Effector memory CD8-positive, alpha-beta T cell (primary cell): ENCODE measurements at regions not wholly inside any gene's neighbourhood (a gene's known extent, or its start where the extent isn't known, plus 50 kb on each side); places are given as distances from the start of the nearest gene placed in this dataset.

Source experiments
- ATAC-seq: fragments of 150-1000 bp; cut with Tn5 transposase; replicated peaks from 2 replicates; pipeline ENCODE4 v1.10.0; 2021; ENCODE audit warnings: mild to moderate bottlenecking, moderate library complexity
- DNase-seq, 3 experiments: peaks; one replicate each; pipeline ENCODE4 v3.0.0; 2021
- H3K27ac Mint-ChIP-seq, 2 donors: one replicate each; pipeline ENCODE4 v1.8.0; 2022; ENCODE audit warnings: mild to moderate bottlenecking in 2 of 2, mixed read lengths in 2 of 2, moderate library complexity in 2 of 2
- H3K27me3 Mint-ChIP-seq, 2 donors: one replicate each; pipeline ENCODE4 v1.8.0; 2022; ENCODE audit warnings: mixed read lengths in 2 of 2
- H3K36me3 Mint-ChIP-seq: one replicate; pipeline ENCODE4 v1.8.0; 2022; ENCODE audit warnings: mild to moderate bottlenecking, moderate library complexity, mixed read lengths; ENCODE audit not compliant: insufficient read depth
- H3K4me1 Mint-ChIP-seq, 2 donors: one replicate each; pipeline ENCODE4 v1.8.0; 2022; ENCODE audit warnings: low read depth in 2 of 2, mixed read lengths in 2 of 2
- H3K4me3 Mint-ChIP-seq, 2 donors: one replicate each; pipeline ENCODE4 v1.8.0; 2022; ENCODE audit warnings: mild to moderate bottlenecking in 2 of 2, mixed read lengths in 2 of 2, moderate library complexity in 2 of 2
- H3K9me3 Mint-ChIP-seq, 2 donors: one replicate each; pipeline ENCODE4 v1.8.0; 2022; ENCODE audit warnings: mixed read lengths in 2 of 2

GRCh38 chr9:13651969-13652663 lies 372.6 kb upstream of the MPDZ start:
- no peak for ATAC-seq
- H3K9me3 Mint-ChIP-seq: peaks cover 0 to 3% of the 10 kb centered on the region in 2 donors
- no peaks in the 10 kb centered on the region for H3K36me3 Mint-ChIP-seq
- H3K4me3 Mint-ChIP-seq: no peak overlapping the region
- no peaks in the 10 kb centered on the region for H3K27me3 Mint-ChIP-seq
- H3K27ac Mint-ChIP-seq: no peak overlapping the region
- H3K4me1 Mint-ChIP-seq: no peaks in the 10 kb centered on the region
- no peak for DNase-seq

GRCh38 chr9:13651526-13651925 lies 372.0 kb upstream of the MPDZ start:
- Mint-ChIP-seq H3K9me3 (peaks cover 0 to 3% of the 10 kb centered on the region in 2 donors), H3K27me3 (no peaks in the 10 kb centered on the region), H3K4me3 (no peak overlapping the region), H3K4me1 (no peaks in the 10 kb centered on the region), H3K36me3 (no peaks in the 10 kb centered on the region), H3K27ac (no peak overlapping the region)
- ATAC-seq (no peak), DNase-seq (no peak)

GRCh38 chr9:13648676-13649075 lies 369.2 kb upstream of the MPDZ start:
- DNase-seq: no peak
- Mint-ChIP-seq H3K4me3 (no peak overlapping the region), H3K27me3 (no peaks in the 10 kb centered on the region), H3K27ac (no peak overlapping the region), H3K4me1 (no peaks in the 10 kb centered on the region), H3K9me3 (peaks cover 0 to 3% of the 10 kb centered on the region in 2 donors), H3K36me3 (no peaks in the 10 kb centered on the region)
- ATAC-seq: no peak

DNA sequence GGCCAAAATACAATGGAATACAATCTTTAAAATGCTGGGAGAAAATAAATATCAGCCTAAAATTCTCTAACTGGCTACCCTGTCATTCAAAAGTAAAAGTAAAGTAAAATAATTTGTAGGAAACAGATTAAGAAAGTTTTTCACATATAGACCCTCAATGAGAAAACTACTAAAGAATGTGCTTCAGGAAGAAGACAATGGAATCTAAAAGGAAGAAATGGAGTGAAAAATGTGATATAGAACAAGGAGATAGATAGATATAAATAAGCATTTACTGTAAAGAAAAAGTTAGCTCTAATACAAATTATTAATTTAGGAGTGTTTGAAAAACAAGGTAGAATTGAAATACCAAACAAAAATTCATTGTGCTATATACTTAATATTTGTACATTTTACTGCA lies 368.6 kb upstream of the MPDZ start:
- H3K4me1 Mint-ChIP-seq: no peaks in the 10 kb centered on the region
- DNase-seq: no peak
- peaks cover 0 to 3% of the 10 kb centered on the region in 2 donors for H3K9me3 Mint-ChIP-seq
- no peaks in the 10 kb centered on the region for H3K36me3 Mint-ChIP-seq
- H3K4me3 Mint-ChIP-seq: no peak overlapping the region
- H3K27me3 Mint-ChIP-seq: no peaks in the 10 kb centered on the region
- no peak for ATAC-seq
- no peak overlapping the region for H3K27ac Mint-ChIP-seq

GRCh38 chr9:13646500-13647021 lies 367.1 kb upstream of the MPDZ start:
- H3K4me1 Mint-ChIP-seq: no peaks in the 10 kb centered on the region
- no peak for ATAC-seq
- H3K4me3 Mint-ChIP-seq: no peak overlapping the region
- no peaks in the 10 kb centered on the region for H3K9me3 Mint-ChIP-seq
- no peak for DNase-seq
- no peak overlapping the region for H3K27ac Mint-ChIP-seq
- no peaks in the 10 kb centered on the region for H3K27me3 Mint-ChIP-seq
- H3K36me3 Mint-ChIP-seq: no peaks in the 10 kb centered on the region

- Mint-ChIP-seq H3K27ac (no peak overlapping the region), H3K27me3 (no peaks in the 10 kb centered on the region), H3K4me3 (no peak overlapping the region), H3K4me1 (no peaks in the 10 kb centered on the region), H3K36me3 (no peaks in the 10 kb centered on the region), H3K9me3 (no peaks in the 10 kb centered on the region)
- DNase-seq (no peak), ATAC-seq (no peak)
Observed at GRCh38 chr9:13645557-13645956, 366.1 kb upstream of the MPDZ start.

- Mint-ChIP-seq H3K27me3 (no peaks in the 10 kb centered on the region), H3K27ac (no peak overlapping the region), H3K4me3 (no peak overlapping the region), H3K4me1 (no peaks in the 10 kb centered on the region), H3K36me3 (no peaks in the 10 kb centered on the region), H3K9me3 (no peaks in the 10 kb centered on the region)
- no peak for DNase-seq
- ATAC-seq: no peak
Observed at GRCh38 chr9:13644675-13645074, 365.2 kb upstream of the MPDZ start.

- ATAC-seq: no peak
- no peak for DNase-seq
- Mint-ChIP-seq H3K4me3 (no peak overlapping the region), H3K27me3 (no peaks in the 10 kb centered on the region), H3K27ac (no peak overlapping the region), H3K36me3 (no peaks in the 10 kb centered on the region), H3K4me1 (no peaks in the 10 kb centered on the region), H3K9me3 (peaks cover 0 to 8% of the 10 kb centered on the region in 2 donors)
Observed at GRCh38 chr9:13642646-13643045, 363.2 kb upstream of the MPDZ start.

GRCh38 chr9:13629067-13629466 lies 349.6 kb upstream of the MPDZ start:
- Mint-ChIP-seq H3K4me1 (no peaks in the 10 kb centered on the region), H3K27me3 (no peaks in the 10 kb centered on the region), H3K9me3 (peaks cover 11 to 49% of the 10 kb centered on the region in 2 donors), H3K36me3 (no peaks in the 10 kb centered on the region), H3K27ac (no peak overlapping the region), H3K4me3 (no peak overlapping the region)
- ATAC-seq (no peak), DNase-seq (no peak)

DNA sequence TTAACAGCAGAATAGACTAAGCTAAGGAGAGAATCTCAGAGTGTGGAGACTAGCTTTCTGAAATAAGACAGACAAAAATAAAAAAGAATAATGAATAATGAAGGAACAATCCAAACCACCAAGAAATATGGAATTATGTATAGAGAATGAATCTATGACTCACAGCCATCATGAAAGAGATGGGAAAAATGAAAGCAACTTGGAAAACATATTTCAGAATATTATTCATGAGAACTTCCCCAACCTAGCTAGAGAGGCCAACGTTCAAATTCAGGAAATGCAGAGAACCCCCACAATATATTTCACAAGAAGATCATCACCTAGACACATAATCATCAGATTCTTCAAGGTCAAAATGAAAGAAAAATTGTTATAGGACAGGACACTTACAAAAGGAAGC lies 349.0 kb upstream of the MPDZ start:
- Mint-ChIP-seq H3K9me3 (peaks cover 11 to 49% of the 10 kb centered on the region in 2 donors), H3K36me3 (no peaks in the 10 kb centered on the region), H3K4me3 (no peak overlapping the region), H3K27me3 (no peaks in the 10 kb centered on the region), H3K27ac (no peak overlapping the region), H3K4me1 (no peaks in the 10 kb centered on the region)
- DNase-seq: no peak
- no peak for ATAC-seq

- Mint-ChIP-seq H3K4me1 (no peaks in the 10 kb centered on the region), H3K36me3 (no peaks in the 10 kb centered on the region), H3K9me3 (peaks cover 9 to 49% of the 10 kb centered on the region in 2 donors), H3K27ac (no peak overlapping the region), H3K4me3 (no peak overlapping the region), H3K27me3 (no peaks in the 10 kb centered on the region)
- DNase-seq: no peak
- ATAC-seq: no peak
Observed at GRCh38 chr9:13627502-13627901, 348.0 kb upstream of the MPDZ start.

DNA sequence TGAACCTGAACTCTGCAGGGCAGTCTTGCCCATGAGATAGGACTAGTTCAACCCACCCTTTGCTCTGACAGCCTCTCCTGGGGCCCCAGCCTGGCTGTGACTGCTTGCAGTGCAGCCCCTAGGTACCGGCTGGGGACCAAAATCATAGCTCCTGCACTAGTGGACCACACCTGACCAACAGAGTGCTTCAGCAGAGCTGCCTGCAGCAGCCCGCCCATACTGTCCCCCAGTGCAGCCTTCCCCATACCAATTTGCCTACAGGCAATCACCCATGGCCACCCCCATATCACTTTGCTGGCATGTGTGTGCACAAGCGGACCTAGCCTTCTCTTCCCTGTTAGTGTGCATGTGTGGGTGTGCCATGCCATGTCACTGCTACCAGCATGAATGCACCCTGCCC lies 347.6 kb upstream of the MPDZ start:
- H3K36me3 Mint-ChIP-seq: no peaks in the 10 kb centered on the region
- H3K9me3 Mint-ChIP-seq: peaks cover 9 to 47% of the 10 kb centered on the region in 2 donors
- DNase-seq (no peak), ATAC-seq (no peak)
- no peaks in the 10 kb centered on the region for H3K27me3 Mint-ChIP-seq
- H3K4me1 Mint-ChIP-seq: no peaks in the 10 kb centered on the region
- no peak overlapping the region for H3K27ac Mint-ChIP-seq
- no peak overlapping the region for H3K4me3 Mint-ChIP-seq

GRCh38 chr9:13626601-13627000 lies 347.1 kb upstream of the MPDZ start:
- H3K4me1 Mint-ChIP-seq: no peaks in the 10 kb centered on the region
- no peaks in the 10 kb centered on the region for H3K27me3 Mint-ChIP-seq
- no peak overlapping the region for H3K27ac Mint-ChIP-seq
- no peaks in the 10 kb centered on the region for H3K36me3 Mint-ChIP-seq
- ATAC-seq: no peak
- DNase-seq: no peak
- no peak overlapping the region for H3K4me3 Mint-ChIP-seq
- peaks cover 9 to 42% of the 10 kb centered on the region in 2 donors for H3K9me3 Mint-ChIP-seq

- ATAC-seq: no peak
- Mint-ChIP-seq H3K4me1 (no peaks in the 10 kb centered on the region), H3K27me3 (no peaks in the 10 kb centered on the region), H3K36me3 (no peaks in the 10 kb centered on the region), H3K27ac (no peak overlapping the region), H3K9me3 (peaks cover 4 to 8% of the 10 kb centered on the region in 2 donors), H3K4me3 (no peak overlapping the region)
- DNase-seq: no peak
Observed at GRCh38 chr9:13621872-13622564, 342.5 kb upstream of the MPDZ start.
